ENCODE measurements at regions not wholly inside any gene's neighbourhood (a gene's known extent, or its start where the extent isn't known, plus 50 kb on each side); places are given as distances from the start of the nearest gene placed in this dataset.
A peak's percentile ranks its signal among the peaks of the same experiment; 100 is the strongest.

GRCh38 chr5:54700986-54701578 lies 183.5 kb downstream of the SNX18 start:
- H3K36me3 ChIP-seq: no peaks in the 10 kb centered on the region
- TF ChIP-seq, protein P1, sequence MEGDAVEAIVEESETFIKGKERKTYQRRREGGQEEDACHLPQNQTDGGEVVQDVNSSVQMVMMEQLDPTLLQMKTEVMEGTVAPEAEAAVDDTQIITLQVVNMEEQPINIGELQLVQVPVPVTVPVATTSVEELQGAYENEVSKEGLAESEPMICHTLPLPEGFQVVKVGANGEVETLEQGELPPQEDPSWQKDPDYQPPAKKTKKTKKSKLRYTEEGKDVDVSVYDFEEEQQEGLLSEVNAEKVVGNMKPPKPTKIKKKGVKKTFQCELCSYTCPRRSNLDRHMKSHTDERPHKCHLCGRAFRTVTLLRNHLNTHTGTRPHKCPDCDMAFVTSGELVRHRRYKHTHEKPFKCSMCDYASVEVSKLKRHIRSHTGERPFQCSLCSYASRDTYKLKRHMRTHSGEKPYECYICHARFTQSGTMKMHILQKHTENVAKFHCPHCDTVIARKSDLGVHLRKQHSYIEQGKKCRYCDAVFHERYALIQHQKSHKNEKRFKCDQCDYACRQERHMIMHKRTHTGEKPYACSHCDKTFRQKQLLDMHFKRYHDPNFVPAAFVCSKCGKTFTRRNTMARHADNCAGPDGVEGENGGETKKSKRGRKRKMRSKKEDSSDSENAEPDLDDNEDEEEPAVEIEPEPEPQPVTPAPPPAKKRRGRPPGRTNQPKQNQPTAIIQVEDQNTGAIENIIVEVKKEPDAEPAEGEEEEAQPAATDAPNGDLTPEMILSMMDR (IDR thresholded peaks at IDR 0.05): no peak
- peak in 2 of 3 donors; percentile 49 to 72 for TF ChIP-seq POLR2AphosphoS5 (IDR thresholded peaks at IDR 0.05)
- no peaks in the 10 kb centered on the region for H3K9me3 ChIP-seq
- H3K4me1 ChIP-seq: peaks cover 0 to 40% (median 17%) of the 10 kb centered on the region in 4 donors
- no peak overlapping the region for H3K27ac ChIP-seq
- no peak overlapping the region for H3K4me3 ChIP-seq
- 78 to 92% (median 88%) methylated on average over 5 of the region's 5 CpGs for WGBS, 5 donors
- no peaks in the 10 kb centered on the region for H3K27me3 ChIP-seq
- intact Hi-C loops (cut with DNase I; ENCODE audit: low total_unique reads): no loop called here
- DNase-seq: peak in 1 of 2 donors; percentile 63

DNA sequence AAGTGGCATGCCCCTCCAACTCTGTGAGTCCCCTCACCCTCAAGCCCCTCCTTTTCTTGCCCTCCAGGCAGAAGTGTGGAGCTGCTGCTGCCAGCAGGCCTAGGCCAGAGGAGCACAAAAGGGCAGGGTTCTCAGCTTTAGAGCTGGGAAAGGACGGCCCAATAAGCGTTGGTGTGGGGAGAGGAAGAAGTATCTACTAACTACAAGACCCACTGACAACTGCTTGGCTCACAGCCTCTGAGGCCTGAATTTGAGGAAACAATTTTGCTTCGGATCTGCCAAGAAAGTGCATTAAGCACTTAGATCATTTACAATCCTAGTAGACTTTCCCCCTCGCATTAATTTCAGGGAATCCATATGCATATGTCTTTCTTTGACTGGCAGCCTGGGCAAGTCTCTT lies 179.4 kb downstream of the SNX18 start:
- DNase-seq: peak in 1 of 2 donors; percentile 89
- Histone ChIP-seq H3K4me3 (no peak overlapping the region), H3K4me1 (peaks cover 0 to 34% (median 15%) of the 10 kb centered on the region in 4 donors), H3K9me3 (no peaks in the 10 kb centered on the region), H3K27ac (peak overlapping the region in 1 of 5 donors; percentile 32), H3K36me3 (no peaks in the 10 kb centered on the region), H3K27me3 (no peaks in the 10 kb centered on the region)
- 56 to 78% (median 62%) methylated on average over 4 of the region's 4 CpGs for WGBS, 5 donors
- intact Hi-C loops (cut with DNase I; ENCODE audit: low total_unique reads): no loop called here
- TF ChIP-seq POLR2AphosphoS5 (IDR thresholded peaks at IDR 0.05) (no peak), EP300 (IDR thresholded peaks at IDR 0.05) (no peak), POLR2A (IDR thresholded peaks at IDR 0.05) (no peak)
- TF ChIP-seq, protein P1 (IDR thresholded peaks at IDR 0.05): no peak

- intact Hi-C loops (cut with DNase I; ENCODE audit: low total_unique reads): no loop called here
- DNase-seq: no peak
- H3K27ac ChIP-seq: no peak overlapping the region
- no peak overlapping the region for H3K4me3 ChIP-seq
- TF ChIP-seq EP300 (IDR thresholded peaks at IDR 0.05) (no peak), POLR2A (IDR thresholded peaks at IDR 0.05) (no peak), POLR2AphosphoS5 (IDR thresholded peaks at IDR 0.05) (no peak)
- TF ChIP-seq, protein P1 (IDR thresholded peaks at IDR 0.05): no peak
- H3K27me3 ChIP-seq: no peaks in the 10 kb centered on the region
- no peaks in the 10 kb centered on the region for H3K36me3 ChIP-seq
- 61 to 86% (median 83%) methylated on average over 3 of the region's 3 CpGs for WGBS, 5 donors
- H3K9me3 ChIP-seq: no peaks in the 10 kb centered on the region
- peaks cover 0 to 34% (median 15%) of the 10 kb centered on the region in 4 donors for H3K4me1 ChIP-seq
Measured at GRCh38 chr5:54696346-54696745, 178.8 kb downstream of the SNX18 start.

DNA sequence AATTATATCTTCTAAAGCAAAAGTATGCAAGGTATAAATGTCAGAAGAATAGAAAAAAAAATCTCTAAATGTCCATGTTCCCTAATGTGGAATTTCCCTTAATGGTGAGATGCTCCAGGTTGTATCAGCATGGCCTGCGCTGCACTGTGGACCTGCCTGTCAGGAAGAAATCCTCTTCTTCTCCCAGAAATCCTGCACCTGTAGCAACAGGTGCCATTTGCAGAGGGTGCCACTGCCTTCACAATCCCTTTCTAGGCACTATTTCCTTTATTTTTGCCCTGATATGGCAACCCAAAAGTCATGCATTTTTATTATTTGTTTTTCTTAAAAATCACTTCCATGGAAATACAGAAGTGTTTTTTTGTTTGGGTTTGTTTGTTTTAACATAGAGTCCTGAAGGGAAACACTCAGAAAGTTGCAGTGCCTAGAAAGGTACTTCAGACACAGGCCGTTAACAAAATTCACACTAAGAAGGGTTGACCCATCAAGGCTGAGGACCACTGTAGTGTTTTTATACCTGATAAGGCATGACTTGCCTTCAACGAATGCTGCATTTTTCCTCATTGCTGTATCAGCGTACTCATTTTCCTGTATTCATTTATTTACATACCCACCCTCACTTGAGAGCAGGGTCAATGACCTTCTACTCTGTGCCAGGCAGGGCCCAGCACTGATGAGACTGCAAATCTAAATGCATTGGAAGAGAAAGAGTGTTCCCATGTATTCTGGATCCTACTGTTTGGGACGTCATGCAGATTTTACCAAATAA lies 177.8 kb downstream of the SNX18 start:
- H3K36me3 ChIP-seq: no peaks in the 10 kb centered on the region
- intact Hi-C loops (cut with DNase I; ENCODE audit: low total_unique reads): no loop called here
- peaks cover 0 to 27% (median 14%) of the 10 kb centered on the region in 4 donors for H3K4me1 ChIP-seq
- H3K4me3 ChIP-seq: no peak overlapping the region
- 57 to 78% (median 66%) methylated on average over 5 of the region's 5 CpGs for WGBS, 5 donors
- H3K27me3 ChIP-seq: no peaks in the 10 kb centered on the region
- H3K27ac ChIP-seq: no peak overlapping the region
- TF ChIP-seq, protein P1 (IDR thresholded peaks at IDR 0.05): no peak
- TF ChIP-seq POLR2AphosphoS5 (IDR thresholded peaks at IDR 0.05) (no peak), POLR2A (IDR thresholded peaks at IDR 0.05) (no peak), EP300 (IDR thresholded peaks at IDR 0.05) (no peak)
- H3K9me3 ChIP-seq: no peaks in the 10 kb centered on the region
- DNase-seq: no peak

Measured in stomach (tissue), 8 donors.